HEK293 (cell line): ENCODE measurements at regions not wholly inside any gene's neighbourhood (a gene's known extent, or its start where the extent isn't known, plus 50 kb on each side); places are given as distances from the start of the nearest gene placed in this dataset.

Experiments
- CTCF ChIA-PET: fragments of 350-600 bp; formaldehyde crosslinking; extraction: SDS; loops from one replicate; lab custom pipeline; 2021; ENCODE audit warnings: antibody characterized with exemption; lab: Yijun Ruan, JAX
- POLR2A ChIA-PET: fragments of 300-600 bp; formaldehyde crosslinking; extraction: SDS; loops from one replicate; lab custom pipeline; 2020; ENCODE audit warnings: antibody characterized with exemption, inconsistent platforms; lab: Yijun Ruan, JAX
- H3K27ac ChIP-seq: fragments of 200-500 bp; sonication (Bioruptor generic); 2 replicates; pipeline ENCODE4 v1.5.1; 2014; ENCODE audit warnings: low read depth, low read length, control low read depth, inconsistent platforms; ENCODE audit errors: extremely low read depth
- H3K36me3 ChIP-seq, 2 experiments: fragments of 200-500 bp in 1 of 2; sonication (Bioruptor generic) in 1 of 2; 1 replicate in 1 of 2; 2 replicates in 1 of 2; pipeline ENCODE4 v1.5.1; 2014 to 2017; ENCODE audit warnings: inconsistent platforms in 2 of 2, low read length in 2 of 2; ENCODE audit not compliant: control insufficient read depth in 2 of 2, insufficient read depth in 1 of 2
- H3K4me1 ChIP-seq: fragments of 200-500 bp; sonication (Bioruptor generic); 2 replicates; pipeline ENCODE4 v1.5.1; 2014; ENCODE audit warnings: mild to moderate bottlenecking, low read length, inconsistent platforms; ENCODE audit not compliant: control insufficient read depth, insufficient read depth
- H3K4me3 ChIP-seq: 2 replicates; pipeline ENCODE4 v1.5.1; 2011; ENCODE audit warnings: low read depth, mild to moderate bottlenecking, control low read depth, low read length, moderate library complexity
- H3K9me3 ChIP-seq: fragments of 200-500 bp; sonication (Bioruptor generic); 2 replicates; pipeline ENCODE4 v1.5.1; 2014; ENCODE audit warnings: low read depth, low read length, inconsistent platforms; ENCODE audit not compliant: control insufficient read depth, insufficient read depth
- OVOL3 ChIP-seq: fragments of 450-650 bp; formaldehyde crosslinking; IDR thresholded peaks from 2 replicates; pipeline ENCODE4 v1.5.1; 2016; ENCODE audit warnings: missing biosample characterization, missing genetic modification characterization
- SETDB1 ChIP-seq: IDR thresholded peaks from one replicate; pipeline ENCODE4 v1.6.1; 2017; ENCODE audit warnings: mild to moderate bottlenecking, low read length, moderate library complexity, mixed read lengths; ENCODE audit not compliant: insufficient read length
- ZBTB20 ChIP-seq: fragments of 450-650 bp; formaldehyde crosslinking; IDR thresholded peaks from 2 replicates; pipeline ENCODE4 v1.5.1; 2016; ENCODE audit warnings: missing biosample characterization, missing genetic modification characterization
- ZBTB7A ChIP-seq: fragments of 450-650 bp; formaldehyde crosslinking; IDR thresholded peaks from 2 replicates; pipeline ENCODE4 v1.5.1; 2016; ENCODE audit warnings: low read depth, missing biosample characterization, missing genetic modification characterization
- ZFP41 ChIP-seq: fragments of 450-650 bp; formaldehyde crosslinking; IDR thresholded peaks from 2 replicates; pipeline ENCODE4 v1.5.1; 2016; ENCODE audit warnings: missing biosample characterization, missing genetic modification characterization, borderline replicate concordance
- ZIC2 ChIP-seq: fragments of 450-650 bp; formaldehyde crosslinking; IDR thresholded peaks from 2 replicates; pipeline ENCODE4 v1.5.1; 2016; ENCODE audit warnings: missing biosample characterization, missing genetic modification characterization
- ZNF114 ChIP-seq: fragments of 450-650 bp; formaldehyde crosslinking; IDR thresholded peaks from 2 replicates; pipeline ENCODE4 v1.5.0; 2017; ENCODE audit warnings: missing biosample characterization, missing genetic modification characterization
- ZNF133 ChIP-seq: fragments of 450-650 bp; formaldehyde crosslinking; IDR thresholded peaks from 2 replicates; pipeline ENCODE4 v1.5.1; 2016; ENCODE audit warnings: missing biosample characterization, missing genetic modification characterization
- ZNF37A ChIP-seq: fragments of 450-650 bp; IDR thresholded peaks from 2 replicates; pipeline ENCODE4 v1.5.1; 2018; ENCODE audit warnings: missing biosample characterization, missing genetic modification characterization
- ZNF426 ChIP-seq: fragments of 450-650 bp; formaldehyde crosslinking; IDR thresholded peaks from 2 replicates; pipeline ENCODE4 v1.5.1; 2017; ENCODE audit warnings: missing biosample characterization, missing genetic modification characterization, mild to moderate bottlenecking, inconsistent platforms, moderate library complexity
- ZNF510 ChIP-seq: fragments of 450-650 bp; formaldehyde crosslinking; IDR thresholded peaks from 2 replicates; pipeline ENCODE4 v1.5.1; 2018; ENCODE audit warnings: mild to moderate bottlenecking, missing genetic modification characterization, missing biosample characterization; ENCODE audit not compliant: insufficient replicate concordance
- ZSCAN16 ChIP-seq: fragments of 450-650 bp; formaldehyde crosslinking; IDR thresholded peaks from 2 replicates; pipeline ENCODE4 v1.5.1; 2016; ENCODE audit warnings: missing biosample characterization, missing genetic modification characterization
- TF ChIP-seq, protein P1 (sequence below): fragments of 450-650 bp; formaldehyde crosslinking; IDR thresholded peaks from 2 replicates; pipeline ENCODE4 v1.5.1; 2017; ENCODE audit warnings: missing biosample characterization, missing genetic modification characterization
- TF ChIP-seq, protein P2 (sequence below): fragments of 450-650 bp; formaldehyde crosslinking; IDR thresholded peaks from 2 replicates; pipeline ENCODE4 v1.5.1; 2016; ENCODE audit warnings: missing biosample characterization, missing genetic modification characterization
- TF ChIP-seq, protein P3 (sequence below): fragments of 450-650 bp; formaldehyde crosslinking; IDR thresholded peaks from 2 replicates; pipeline ENCODE4 v1.5.1; 2016; ENCODE audit warnings: missing biosample characterization, missing genetic modification characterization
- TF ChIP-seq, protein P4 (sequence below): fragments of 450-650 bp; formaldehyde crosslinking; IDR thresholded peaks from 2 replicates; pipeline ENCODE4 v1.5.1; 2016; ENCODE audit warnings: missing biosample characterization, missing genetic modification characterization
- TF ChIP-seq, protein P5 (sequence below): fragments of 450-650 bp; formaldehyde crosslinking; IDR thresholded peaks from 2 replicates; pipeline ENCODE4 v1.5.1; 2016; ENCODE audit warnings: missing biosample characterization, missing genetic modification characterization

DNA sequence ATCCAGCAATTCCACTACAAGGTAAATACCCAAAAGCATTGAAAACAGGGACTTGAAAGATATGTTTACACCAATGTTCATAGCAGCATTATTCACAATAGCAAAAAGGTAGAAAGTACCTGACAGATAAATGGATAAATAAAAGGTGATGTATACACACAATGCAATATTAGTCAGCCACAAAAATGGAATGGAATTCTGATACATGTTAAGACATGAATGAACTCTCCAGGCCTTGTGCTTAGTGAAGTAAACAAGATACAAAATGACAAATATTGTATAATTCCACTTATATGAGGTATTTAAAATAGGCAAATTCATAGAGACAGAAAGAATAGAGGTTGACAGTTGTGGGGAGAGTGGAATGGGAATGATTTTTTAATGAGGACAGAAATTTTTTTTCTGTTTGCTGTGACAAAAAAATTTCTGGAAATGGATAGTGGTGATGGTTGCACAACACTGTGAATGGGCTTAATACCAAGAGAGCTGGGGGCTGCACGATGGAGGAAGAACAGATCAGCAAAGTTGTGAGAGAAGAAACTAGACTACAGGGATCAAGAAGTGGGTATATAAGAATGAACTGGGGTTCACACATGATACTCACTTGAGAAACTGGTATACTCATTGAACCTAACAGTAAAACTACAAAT lies 137.2 kb downstream of the MZT1 start (continued):
- no peak for TF ChIP-seq ZSCAN16 (tag by site-specific recombination)
- no peak for TF ChIP-seq OVOL3
- TF ChIP-seq, protein P1, sequence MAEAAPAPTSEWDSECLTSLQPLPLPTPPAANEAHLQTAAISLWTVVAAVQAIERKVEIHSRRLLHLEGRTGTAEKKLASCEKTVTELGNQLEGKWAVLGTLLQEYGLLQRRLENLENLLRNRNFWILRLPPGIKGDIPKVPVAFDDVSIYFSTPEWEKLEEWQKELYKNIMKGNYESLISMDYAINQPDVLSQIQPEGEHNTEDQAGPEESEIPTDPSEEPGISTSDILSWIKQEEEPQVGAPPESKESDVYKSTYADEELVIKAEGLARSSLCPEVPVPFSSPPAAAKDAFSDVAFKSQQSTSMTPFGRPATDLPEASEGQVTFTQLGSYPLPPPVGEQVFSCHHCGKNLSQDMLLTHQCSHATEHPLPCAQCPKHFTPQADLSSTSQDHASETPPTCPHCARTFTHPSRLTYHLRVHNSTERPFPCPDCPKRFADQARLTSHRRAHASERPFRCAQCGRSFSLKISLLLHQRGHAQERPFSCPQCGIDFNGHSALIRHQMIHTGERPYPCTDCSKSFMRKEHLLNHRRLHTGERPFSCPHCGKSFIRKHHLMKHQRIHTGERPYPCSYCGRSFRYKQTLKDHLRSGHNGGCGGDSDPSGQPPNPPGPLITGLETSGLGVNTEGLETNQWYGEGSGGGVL (tag by site-specific recombination), result no peak

DNA sequence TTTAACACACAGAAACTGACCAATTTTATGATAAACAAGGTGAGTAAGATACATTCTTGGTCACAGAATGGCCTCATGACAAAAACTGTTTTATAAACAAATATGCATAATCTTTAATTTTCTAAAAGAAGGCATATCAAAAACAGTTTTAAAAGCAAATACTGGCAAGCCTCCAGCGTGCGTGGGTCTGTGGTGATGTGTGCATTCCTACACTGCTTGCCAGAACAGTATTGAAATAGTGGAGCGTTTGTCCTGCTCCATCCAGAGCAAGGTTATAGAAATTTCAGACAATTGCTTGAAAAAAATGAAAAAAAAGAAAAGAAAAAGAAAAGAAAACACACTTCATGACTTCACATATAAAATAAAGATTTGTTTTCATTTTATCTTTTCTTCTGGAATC lies 140.9 kb downstream of the MZT1 start:
- Histone ChIP-seq H3K4me3 (no peak overlapping the region), H3K4me1 (no peaks in the 10 kb centered on the region), H3K9me3 (no peaks in the 10 kb centered on the region), H3K27ac (no peak overlapping the region), H3K36me3 (no peaks in the 10 kb centered on the region)
- POLR2A ChIA-PET, result no interaction called here
- TF ChIP-seq ZBTB20 (tag by site-specific recombination) (no peak), ZIC2 (tag by site-specific recombination) (no peak), ZNF426 (tag by site-specific recombination) (no peak), ZBTB7A (no peak), ZNF510 (tag by site-specific recombination) (no peak), ZFP41 (tag by site-specific recombination) (no peak), ZNF37A (tag by site-specific recombination) (no peak), ZNF114 (no peak), ZNF133 (tag by site-specific recombination) (no peak), SETDB1 (no peak)
- TF ChIP-seq, protein P2, sequence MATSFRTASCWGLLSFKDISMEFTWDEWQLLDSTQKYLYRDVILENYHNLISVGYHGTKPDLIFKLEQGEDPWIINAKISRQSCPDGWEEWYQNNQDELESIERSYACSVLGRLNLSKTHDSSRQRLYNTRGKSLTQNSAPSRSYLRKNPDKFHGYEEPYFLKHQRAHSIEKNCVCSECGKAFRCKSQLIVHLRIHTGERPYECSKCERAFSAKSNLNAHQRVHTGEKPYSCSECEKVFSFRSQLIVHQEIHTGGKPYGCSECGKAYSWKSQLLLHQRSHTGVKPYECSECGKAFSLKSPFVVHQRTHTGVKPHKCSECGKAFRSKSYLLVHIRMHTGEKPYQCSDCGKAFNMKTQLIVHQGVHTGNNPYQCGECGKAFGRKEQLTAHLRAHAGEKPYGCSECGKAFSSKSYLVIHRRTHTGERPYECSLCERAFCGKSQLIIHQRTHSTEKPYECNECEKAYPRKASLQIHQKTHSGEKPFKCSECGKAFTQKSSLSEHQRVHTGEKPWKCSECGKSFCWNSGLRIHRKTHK (tag by site-specific recombination), result no peak
- TF ChIP-seq, protein P3, sequence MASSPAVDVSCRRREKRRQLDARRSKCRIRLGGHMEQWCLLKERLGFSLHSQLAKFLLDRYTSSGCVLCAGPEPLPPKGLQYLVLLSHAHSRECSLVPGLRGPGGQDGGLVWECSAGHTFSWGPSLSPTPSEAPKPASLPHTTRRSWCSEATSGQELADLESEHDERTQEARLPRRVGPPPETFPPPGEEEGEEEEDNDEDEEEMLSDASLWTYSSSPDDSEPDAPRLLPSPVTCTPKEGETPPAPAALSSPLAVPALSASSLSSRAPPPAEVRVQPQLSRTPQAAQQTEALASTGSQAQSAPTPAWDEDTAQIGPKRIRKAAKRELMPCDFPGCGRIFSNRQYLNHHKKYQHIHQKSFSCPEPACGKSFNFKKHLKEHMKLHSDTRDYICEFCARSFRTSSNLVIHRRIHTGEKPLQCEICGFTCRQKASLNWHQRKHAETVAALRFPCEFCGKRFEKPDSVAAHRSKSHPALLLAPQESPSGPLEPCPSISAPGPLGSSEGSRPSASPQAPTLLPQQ (tag by site-specific recombination), result no peak
- TF ChIP-seq, protein P4, sequence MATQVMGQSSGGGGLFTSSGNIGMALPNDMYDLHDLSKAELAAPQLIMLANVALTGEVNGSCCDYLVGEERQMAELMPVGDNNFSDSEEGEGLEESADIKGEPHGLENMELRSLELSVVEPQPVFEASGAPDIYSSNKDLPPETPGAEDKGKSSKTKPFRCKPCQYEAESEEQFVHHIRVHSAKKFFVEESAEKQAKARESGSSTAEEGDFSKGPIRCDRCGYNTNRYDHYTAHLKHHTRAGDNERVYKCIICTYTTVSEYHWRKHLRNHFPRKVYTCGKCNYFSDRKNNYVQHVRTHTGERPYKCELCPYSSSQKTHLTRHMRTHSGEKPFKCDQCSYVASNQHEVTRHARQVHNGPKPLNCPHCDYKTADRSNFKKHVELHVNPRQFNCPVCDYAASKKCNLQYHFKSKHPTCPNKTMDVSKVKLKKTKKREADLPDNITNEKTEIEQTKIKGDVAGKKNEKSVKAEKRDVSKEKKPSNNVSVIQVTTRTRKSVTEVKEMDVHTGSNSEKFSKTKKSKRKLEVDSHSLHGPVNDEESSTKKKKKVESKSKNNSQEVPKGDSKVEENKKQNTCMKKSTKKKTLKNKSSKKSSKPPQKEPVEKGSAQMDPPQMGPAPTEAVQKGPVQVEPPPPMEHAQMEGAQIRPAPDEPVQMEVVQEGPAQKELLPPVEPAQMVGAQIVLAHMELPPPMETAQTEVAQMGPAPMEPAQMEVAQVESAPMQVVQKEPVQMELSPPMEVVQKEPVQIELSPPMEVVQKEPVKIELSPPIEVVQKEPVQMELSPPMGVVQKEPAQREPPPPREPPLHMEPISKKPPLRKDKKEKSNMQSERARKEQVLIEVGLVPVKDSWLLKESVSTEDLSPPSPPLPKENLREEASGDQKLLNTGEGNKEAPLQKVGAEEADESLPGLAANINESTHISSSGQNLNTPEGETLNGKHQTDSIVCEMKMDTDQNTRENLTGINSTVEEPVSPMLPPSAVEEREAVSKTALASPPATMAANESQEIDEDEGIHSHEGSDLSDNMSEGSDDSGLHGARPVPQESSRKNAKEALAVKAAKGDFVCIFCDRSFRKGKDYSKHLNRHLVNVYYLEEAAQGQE, result no peak
- TF ChIP-seq, protein P5, sequence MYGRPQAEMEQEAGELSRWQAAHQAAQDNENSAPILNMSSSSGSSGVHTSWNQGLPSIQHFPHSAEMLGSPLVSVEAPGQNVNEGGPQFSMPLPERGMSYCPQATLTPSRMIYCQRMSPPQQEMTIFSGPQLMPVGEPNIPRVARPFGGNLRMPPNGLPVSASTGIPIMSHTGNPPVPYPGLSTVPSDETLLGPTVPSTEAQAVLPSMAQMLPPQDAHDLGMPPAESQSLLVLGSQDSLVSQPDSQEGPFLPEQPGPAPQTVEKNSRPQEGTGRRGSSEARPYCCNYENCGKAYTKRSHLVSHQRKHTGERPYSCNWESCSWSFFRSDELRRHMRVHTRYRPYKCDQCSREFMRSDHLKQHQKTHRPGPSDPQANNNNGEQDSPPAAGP (tag by site-specific recombination), result no peak
- CTCF ChIA-PET, result no interaction called here
